ENCODE measurements at regions not wholly inside any gene's neighbourhood (a gene's known extent, or its start where the extent isn't known, plus 50 kb on each side); places are given as distances from the start of the nearest gene placed in this dataset.

DNA sequence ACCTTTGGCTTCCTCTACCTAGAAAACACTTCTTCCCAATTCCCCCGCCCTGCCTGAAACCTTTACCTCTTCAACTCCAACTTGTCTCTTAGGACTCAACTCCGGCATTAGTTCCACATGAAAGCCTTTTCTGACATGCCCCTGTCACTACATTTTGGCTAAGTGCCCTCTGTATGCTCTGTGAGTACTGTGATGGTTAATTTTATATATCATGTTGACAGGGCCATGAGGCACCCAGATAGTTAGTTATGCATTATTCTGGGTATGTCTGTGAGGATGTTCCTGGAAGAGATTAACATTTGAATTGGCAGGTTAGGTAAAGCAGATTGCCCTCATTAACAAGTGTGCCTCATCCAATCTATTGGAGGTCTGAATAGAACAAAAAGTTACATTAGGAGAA, 75.6 kb upstream of the NCKAP5 start:
- H3K79me2 ChIP-seq (replicated peaks; ENCODE audit: insufficient read depth) = no peaks in the 10 kb centered on the region
- Mint-ChIP-seq H3K36me3 (ENCODE audit: low read depth) (no peaks in the 10 kb centered on the region), H3K4me1 (peaks cover 29% of the 10 kb centered on the region), H3K4me3 (no peak overlapping the region), H3K9me3 (no peaks in the 10 kb centered on the region), H3K27ac (0 out of 2 replicates have a peak overlapping the region, but pooled peaks have one; percentile 1), H3K27me3 (ENCODE audit: insufficient read depth, low read depth, poor library complexity) (no peaks in the 10 kb centered on the region)
- H3K27me3 ChIP-seq (ENCODE audit: insufficient read depth) = no peaks in the 10 kb centered on the region
- H3F3A ChIP-seq (replicated peaks; ENCODE audit: low read depth) = no peaks in the 10 kb centered on the region
- peak overlapping the region; percentile 34 for H3K4me2 ChIP-seq
- DNase-seq (ENCODE audit: low spot score) (no peak), ATAC-seq (peak; percentile 31; the same call in 2 of the 3 replicates)
- no peak overlapping the region for H3K27ac ChIP-seq (ENCODE audit: low read depth)
- no peaks in the 10 kb centered on the region for H4K20me1 ChIP-seq (replicated peaks; ENCODE audit: insufficient read depth)
- H2AFZ ChIP-seq = no peak overlapping the region
- H3K4me1 ChIP-seq (ENCODE audit: insufficient read depth) = peaks cover 21% of the 10 kb centered on the region
- H3K9me2 ChIP-seq (ENCODE audit: insufficient read depth) = no peaks in the 10 kb centered on the region
- H3K36me3 ChIP-seq (ENCODE audit: insufficient read depth) = no peaks in the 10 kb centered on the region
- H3K4me3 ChIP-seq = no peak overlapping the region
- TF ChIP-seq, protein P1, sequence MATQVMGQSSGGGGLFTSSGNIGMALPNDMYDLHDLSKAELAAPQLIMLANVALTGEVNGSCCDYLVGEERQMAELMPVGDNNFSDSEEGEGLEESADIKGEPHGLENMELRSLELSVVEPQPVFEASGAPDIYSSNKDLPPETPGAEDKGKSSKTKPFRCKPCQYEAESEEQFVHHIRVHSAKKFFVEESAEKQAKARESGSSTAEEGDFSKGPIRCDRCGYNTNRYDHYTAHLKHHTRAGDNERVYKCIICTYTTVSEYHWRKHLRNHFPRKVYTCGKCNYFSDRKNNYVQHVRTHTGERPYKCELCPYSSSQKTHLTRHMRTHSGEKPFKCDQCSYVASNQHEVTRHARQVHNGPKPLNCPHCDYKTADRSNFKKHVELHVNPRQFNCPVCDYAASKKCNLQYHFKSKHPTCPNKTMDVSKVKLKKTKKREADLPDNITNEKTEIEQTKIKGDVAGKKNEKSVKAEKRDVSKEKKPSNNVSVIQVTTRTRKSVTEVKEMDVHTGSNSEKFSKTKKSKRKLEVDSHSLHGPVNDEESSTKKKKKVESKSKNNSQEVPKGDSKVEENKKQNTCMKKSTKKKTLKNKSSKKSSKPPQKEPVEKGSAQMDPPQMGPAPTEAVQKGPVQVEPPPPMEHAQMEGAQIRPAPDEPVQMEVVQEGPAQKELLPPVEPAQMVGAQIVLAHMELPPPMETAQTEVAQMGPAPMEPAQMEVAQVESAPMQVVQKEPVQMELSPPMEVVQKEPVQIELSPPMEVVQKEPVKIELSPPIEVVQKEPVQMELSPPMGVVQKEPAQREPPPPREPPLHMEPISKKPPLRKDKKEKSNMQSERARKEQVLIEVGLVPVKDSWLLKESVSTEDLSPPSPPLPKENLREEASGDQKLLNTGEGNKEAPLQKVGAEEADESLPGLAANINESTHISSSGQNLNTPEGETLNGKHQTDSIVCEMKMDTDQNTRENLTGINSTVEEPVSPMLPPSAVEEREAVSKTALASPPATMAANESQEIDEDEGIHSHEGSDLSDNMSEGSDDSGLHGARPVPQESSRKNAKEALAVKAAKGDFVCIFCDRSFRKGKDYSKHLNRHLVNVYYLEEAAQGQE (IDR thresholded peaks at IDR 0.05; ENCODE audit: unreplicated experiment) = no peak
- TF ChIP-seq NANOG (IDR thresholded peaks at IDR 0.05; ENCODE audit: borderline replicate concordance) = 0 out of 2 replicates have a peak, but pooled peaks have one; percentile 6

DNA sequence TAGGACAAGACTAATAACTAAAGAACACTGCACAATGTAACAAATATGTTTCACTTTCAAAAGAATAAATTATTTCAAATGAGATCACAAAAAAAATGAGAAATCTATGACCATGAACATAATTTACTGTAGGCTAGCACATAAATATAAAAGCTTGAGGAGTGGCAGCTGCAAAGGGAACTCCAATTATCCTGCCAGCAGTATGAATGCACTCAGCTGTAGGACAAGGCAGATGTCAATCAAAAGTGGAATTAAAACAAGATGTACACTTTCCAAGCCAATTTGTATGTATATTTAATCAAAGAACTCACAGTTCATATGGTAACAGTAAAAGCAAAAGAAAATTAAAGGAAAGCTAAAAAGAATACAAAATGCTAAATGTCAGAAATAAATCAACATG, 76.6 kb upstream of the NCKAP5 start:
- no peak overlapping the region for H3K4me3 ChIP-seq
- Mint-ChIP-seq H3K27me3 (ENCODE audit: insufficient read depth, low read depth, poor library complexity) (no peaks in the 10 kb centered on the region), H3K36me3 (ENCODE audit: low read depth) (no peaks in the 10 kb centered on the region), H3K27ac (no peak overlapping the region), H3K4me1 (peaks cover 29% of the 10 kb centered on the region), H3K4me3 (no peak overlapping the region), H3K9me3 (no peaks in the 10 kb centered on the region)
- ATAC-seq (no peak), DNase-seq (ENCODE audit: low spot score) (no peak)
- no peaks in the 10 kb centered on the region for H3K79me2 ChIP-seq (replicated peaks; ENCODE audit: insufficient read depth)
- no peak overlapping the region for H3K27ac ChIP-seq (ENCODE audit: low read depth)
- no peaks in the 10 kb centered on the region for H3K36me3 ChIP-seq (ENCODE audit: insufficient read depth)
- no peaks in the 10 kb centered on the region for H3K9me2 ChIP-seq (ENCODE audit: insufficient read depth)
- H4K20me1 ChIP-seq (replicated peaks; ENCODE audit: insufficient read depth) = no peaks in the 10 kb centered on the region
- no peak overlapping the region for H2AFZ ChIP-seq
- peaks cover 21% of the 10 kb centered on the region for H3K4me1 ChIP-seq (ENCODE audit: insufficient read depth)
- no peaks in the 10 kb centered on the region for H3K27me3 ChIP-seq (ENCODE audit: insufficient read depth)
- H3K4me2 ChIP-seq = no peak overlapping the region
- no peaks in the 10 kb centered on the region for H3F3A ChIP-seq (replicated peaks; ENCODE audit: low read depth)
- TF ChIP-seq CREB1 (CRISPR knock-in tag; IDR thresholded peaks at IDR 0.05; ENCODE audit: low read depth) (no peak), JUNB (IDR thresholded peaks at IDR 0.05; ENCODE audit: unreplicated experiment) (no peak), EZH2phosphoT487 (IDR thresholded peaks at IDR 0.05; ENCODE audit: unreplicated experiment) (no peak), ZNF114 (CRISPR knock-in tag; IDR thresholded peaks at IDR 0.05) (no peak), POLR2AphosphoS5 (IDR thresholded peaks at IDR 0.05; ENCODE audit: low read depth) (no peak), NANOG (IDR thresholded peaks at IDR 0.05; ENCODE audit: borderline replicate concordance) (no peak)
- TF ChIP-seq, protein P2, sequence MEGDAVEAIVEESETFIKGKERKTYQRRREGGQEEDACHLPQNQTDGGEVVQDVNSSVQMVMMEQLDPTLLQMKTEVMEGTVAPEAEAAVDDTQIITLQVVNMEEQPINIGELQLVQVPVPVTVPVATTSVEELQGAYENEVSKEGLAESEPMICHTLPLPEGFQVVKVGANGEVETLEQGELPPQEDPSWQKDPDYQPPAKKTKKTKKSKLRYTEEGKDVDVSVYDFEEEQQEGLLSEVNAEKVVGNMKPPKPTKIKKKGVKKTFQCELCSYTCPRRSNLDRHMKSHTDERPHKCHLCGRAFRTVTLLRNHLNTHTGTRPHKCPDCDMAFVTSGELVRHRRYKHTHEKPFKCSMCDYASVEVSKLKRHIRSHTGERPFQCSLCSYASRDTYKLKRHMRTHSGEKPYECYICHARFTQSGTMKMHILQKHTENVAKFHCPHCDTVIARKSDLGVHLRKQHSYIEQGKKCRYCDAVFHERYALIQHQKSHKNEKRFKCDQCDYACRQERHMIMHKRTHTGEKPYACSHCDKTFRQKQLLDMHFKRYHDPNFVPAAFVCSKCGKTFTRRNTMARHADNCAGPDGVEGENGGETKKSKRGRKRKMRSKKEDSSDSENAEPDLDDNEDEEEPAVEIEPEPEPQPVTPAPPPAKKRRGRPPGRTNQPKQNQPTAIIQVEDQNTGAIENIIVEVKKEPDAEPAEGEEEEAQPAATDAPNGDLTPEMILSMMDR (conservative IDR thresholded peaks at IDR 0.05; ENCODE audit: low read depth in 2 of 2) = no peak
- TF ChIP-seq, protein P3, sequence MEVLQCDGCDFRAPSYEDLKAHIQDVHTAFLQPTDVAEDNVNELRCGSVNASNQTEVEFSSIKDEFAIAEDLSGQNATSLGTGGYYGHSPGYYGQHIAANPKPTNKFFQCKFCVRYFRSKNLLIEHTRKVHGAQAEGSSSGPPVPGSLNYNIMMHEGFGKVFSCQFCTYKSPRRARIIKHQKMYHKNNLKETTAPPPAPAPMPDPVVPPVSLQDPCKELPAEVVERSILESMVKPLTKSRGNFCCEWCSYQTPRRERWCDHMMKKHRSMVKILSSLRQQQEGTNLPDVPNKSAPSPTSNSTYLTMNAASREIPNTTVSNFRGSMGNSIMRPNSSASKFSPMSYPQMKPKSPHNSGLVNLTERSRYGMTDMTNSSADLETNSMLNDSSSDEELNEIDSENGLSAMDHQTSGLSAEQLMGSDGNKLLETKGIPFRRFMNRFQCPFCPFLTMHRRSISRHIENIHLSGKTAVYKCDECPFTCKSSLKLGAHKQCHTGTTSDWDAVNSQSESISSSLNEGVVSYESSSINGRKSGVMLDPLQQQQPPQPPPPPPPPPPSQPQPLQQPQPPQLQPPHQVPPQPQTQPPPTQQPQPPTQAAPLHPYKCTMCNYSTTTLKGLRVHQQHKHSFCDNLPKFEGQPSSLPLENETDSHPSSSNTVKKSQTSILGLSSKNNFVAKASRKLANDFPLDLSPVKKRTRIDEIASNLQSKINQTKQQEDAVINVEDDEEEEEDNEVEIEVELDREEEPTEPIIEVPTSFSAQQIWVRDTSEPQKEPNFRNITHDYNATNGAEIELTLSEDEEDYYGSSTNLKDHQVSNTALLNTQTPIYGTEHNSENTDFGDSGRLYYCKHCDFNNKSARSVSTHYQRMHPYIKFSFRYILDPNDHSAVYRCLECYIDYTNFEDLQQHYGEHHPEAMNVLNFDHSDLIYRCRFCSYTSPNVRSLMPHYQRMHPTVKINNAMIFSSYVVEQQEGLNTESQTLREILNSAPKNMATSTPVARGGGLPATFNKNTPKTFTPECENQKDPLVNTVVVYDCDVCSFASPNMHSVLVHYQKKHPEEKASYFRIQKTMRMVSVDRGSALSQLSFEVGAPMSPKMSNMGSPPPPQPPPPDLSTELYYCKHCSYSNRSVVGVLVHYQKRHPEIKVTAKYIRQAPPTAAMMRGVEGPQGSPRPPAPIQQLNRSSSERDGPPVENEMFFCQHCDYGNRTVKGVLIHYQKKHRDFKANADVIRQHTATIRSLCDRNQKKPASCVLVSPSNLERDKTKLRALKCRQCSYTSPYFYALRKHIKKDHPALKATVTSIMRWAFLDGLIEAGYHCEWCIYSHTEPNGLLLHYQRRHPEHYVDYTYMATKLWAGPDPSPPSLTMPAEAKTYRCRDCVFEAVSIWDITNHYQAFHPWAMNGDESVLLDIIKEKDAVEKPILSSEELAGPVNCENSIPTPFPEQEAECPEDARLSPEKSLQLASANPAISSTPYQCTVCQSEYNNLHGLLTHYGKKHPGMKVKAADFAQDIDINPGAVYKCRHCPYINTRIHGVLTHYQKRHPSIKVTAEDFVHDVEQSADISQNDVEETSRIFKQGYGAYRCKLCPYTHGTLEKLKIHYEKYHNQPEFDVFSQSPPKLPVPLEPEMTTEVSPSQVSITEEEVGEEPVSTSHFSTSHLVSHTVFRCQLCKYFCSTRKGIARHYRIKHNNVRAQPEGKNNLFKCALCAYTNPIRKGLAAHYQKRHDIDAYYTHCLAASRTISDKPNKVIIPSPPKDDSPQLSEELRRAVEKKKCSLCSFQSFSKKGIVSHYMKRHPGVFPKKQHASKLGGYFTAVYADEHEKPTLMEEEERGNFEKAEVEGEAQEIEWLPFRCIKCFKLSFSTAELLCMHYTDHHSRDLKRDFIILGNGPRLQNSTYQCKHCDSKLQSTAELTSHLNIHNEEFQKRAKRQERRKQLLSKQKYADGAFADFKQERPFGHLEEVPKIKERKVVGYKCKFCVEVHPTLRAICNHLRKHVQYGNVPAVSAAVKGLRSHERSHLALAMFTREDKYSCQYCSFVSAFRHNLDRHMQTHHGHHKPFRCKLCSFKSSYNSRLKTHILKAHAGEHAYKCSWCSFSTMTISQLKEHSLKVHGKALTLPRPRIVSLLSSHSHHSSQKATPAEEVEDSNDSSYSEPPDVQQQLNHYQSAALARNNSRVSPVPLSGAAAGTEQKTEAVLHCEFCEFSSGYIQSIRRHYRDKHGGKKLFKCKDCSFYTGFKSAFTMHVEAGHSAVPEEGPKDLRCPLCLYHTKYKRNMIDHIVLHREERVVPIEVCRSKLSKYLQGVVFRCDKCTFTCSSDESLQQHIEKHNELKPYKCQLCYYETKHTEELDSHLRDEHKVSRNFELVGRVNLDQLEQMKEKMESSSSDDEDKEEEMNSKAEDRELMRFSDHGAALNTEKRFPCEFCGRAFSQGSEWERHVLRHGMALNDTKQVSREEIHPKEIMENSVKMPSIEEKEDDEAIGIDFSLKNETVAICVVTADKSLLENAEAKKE (CRISPR knock-in tag; IDR thresholded peaks at IDR 0.05) = no peak

All from GM23338 (cell line).